H9 (cell line): ENCODE measurements at regions not wholly inside any gene's neighbourhood (a gene's known extent, or its start where the extent isn't known, plus 50 kb on each side); places are given as distances from the start of the nearest gene placed in this dataset.

ENCODE experiments used
- DNase-seq: peaks from one replicate; pipeline ENCODE4 v3.0.0-alpha.2; 2017
- H2AFZ ChIP-seq: one replicate; pipeline ENCODE4 v1.6.1; 2013; ENCODE audit warnings: mild to moderate bottlenecking, low read length, control low read depth, moderate library complexity
- H2AK5ac ChIP-seq: 2 replicates; pipeline ENCODE4 v1.6.1; 2013; ENCODE audit warnings: low read length, control low read depth, mixed read lengths; ENCODE audit not compliant: insufficient read length
- H2BK120ac ChIP-seq: one replicate; pipeline ENCODE4 v1.6.1; 2013; ENCODE audit warnings: low read depth, mild to moderate bottlenecking, low read length, control low read depth, inconsistent platforms; ENCODE audit not compliant: poor library complexity, severe bottlenecking
- H2BK12ac ChIP-seq: 2 replicates; pipeline ENCODE4 v1.6.1; 2013; ENCODE audit warnings: low read length, control low read depth, mixed read lengths, low read depth; ENCODE audit not compliant: insufficient read length
- H2BK15ac ChIP-seq: 2 replicates; pipeline ENCODE4 v1.6.1; 2013; ENCODE audit warnings: low read depth, low read length, control low read depth
- H2BK20ac ChIP-seq: one replicate; pipeline ENCODE4 v1.6.1; 2013; ENCODE audit warnings: low read depth, mild to moderate bottlenecking, low read length, control low read depth, inconsistent platforms; ENCODE audit not compliant: poor library complexity, severe bottlenecking
- H2BK5ac ChIP-seq: 2 replicates; pipeline ENCODE4 v1.6.1; 2013; ENCODE audit warnings: low read length, control low read depth, mixed read lengths; ENCODE audit not compliant: insufficient read length
- H3K14ac ChIP-seq: 2 replicates; pipeline ENCODE4 v1.6.1; 2013; ENCODE audit warnings: low read length, control low read depth; ENCODE audit not compliant: insufficient read depth
- H3K18ac ChIP-seq: 2 replicates; pipeline ENCODE4 v1.6.1; 2013; ENCODE audit warnings: low read depth, mild to moderate bottlenecking, mixed read lengths, low read length, control low read depth; ENCODE audit not compliant: insufficient read length
- H3K23ac ChIP-seq: 2 replicates; pipeline ENCODE4 v1.6.1; 2013; ENCODE audit warnings: low read length, control low read depth, mixed read lengths, low read depth; ENCODE audit not compliant: insufficient read length
- H3K23me2 ChIP-seq: 2 replicates; pipeline ENCODE4 v1.6.1; 2013; ENCODE audit warnings: low read depth, mild to moderate bottlenecking, mixed read lengths, low read length, control low read depth; ENCODE audit not compliant: insufficient read length, poor library complexity, severe bottlenecking
- H3K27ac ChIP-seq: 2 replicates; pipeline ENCODE4 v1.5.1; 2013; ENCODE audit warnings: low read length, control low read depth, mixed read lengths, low read depth; ENCODE audit not compliant: insufficient read length
- H3K27me3 ChIP-seq: 2 replicates; pipeline ENCODE4 v1.6.1; 2013; ENCODE audit warnings: low read length, control low read depth, inconsistent platforms; ENCODE audit not compliant: insufficient read depth
- H3K4ac ChIP-seq: 2 replicates; pipeline ENCODE4 v1.6.1; 2013; ENCODE audit warnings: low read depth, mild to moderate bottlenecking, control low read depth, inconsistent platforms, low read length, moderate library complexity
- H3K4me1 ChIP-seq: 2 replicates; pipeline ENCODE4 v1.6.1; 2013; ENCODE audit warnings: low read length, control low read depth, inconsistent platforms; ENCODE audit not compliant: insufficient read depth
- H3K4me2 ChIP-seq: 2 replicates; pipeline ENCODE4 v1.6.1; 2013; ENCODE audit warnings: low read length, control low read depth, mixed read lengths; ENCODE audit not compliant: insufficient read length, insufficient read depth
- H3K56ac ChIP-seq: 2 replicates; pipeline ENCODE4 v1.6.1; 2013; ENCODE audit warnings: low read depth, mild to moderate bottlenecking, mixed read lengths, low read length, control low read depth; ENCODE audit not compliant: insufficient read length
- H3K79me1 ChIP-seq: 2 replicates; pipeline ENCODE4 v1.6.1; 2013; ENCODE audit warnings: low read depth, mild to moderate bottlenecking, moderate library complexity, low read length, control low read depth, inconsistent platforms; ENCODE audit not compliant: insufficient read depth, poor library complexity, severe bottlenecking
- H3K79me2 ChIP-seq: 2 replicates; pipeline ENCODE4 v1.6.1; 2013; ENCODE audit warnings: low read length, control low read depth, inconsistent platforms; ENCODE audit not compliant: insufficient read depth
- H3K9ac ChIP-seq: 2 replicates; pipeline ENCODE4 v1.6.1; 2013; ENCODE audit warnings: low read length, control low read depth, mixed read lengths; ENCODE audit not compliant: insufficient read length; ENCODE audit errors: extremely low read depth
- H3K9me3 ChIP-seq: one replicate; pipeline ENCODE4 v1.6.1; 2013; ENCODE audit warnings: low read depth, low read length, inconsistent platforms; ENCODE audit not compliant: control insufficient read depth
- H3T11ph ChIP-seq: one replicate; pipeline ENCODE4 v1.6.1; 2013; ENCODE audit warnings: mild to moderate bottlenecking, low read length, control low read depth, inconsistent platforms
- H4K20me1 ChIP-seq: one replicate; pipeline ENCODE4 v1.6.1; 2013; ENCODE audit not compliant: control insufficient read depth, insufficient read length, insufficient read depth
- H4K5ac ChIP-seq: 2 replicates; pipeline ENCODE4 v1.6.1; 2013; ENCODE audit warnings: low read depth, mild to moderate bottlenecking, mixed read lengths, low read length, control low read depth; ENCODE audit not compliant: insufficient read length
- H4K8ac ChIP-seq: replicated peaks from 2 replicates; pipeline ENCODE4 v1.6.1; 2013; ENCODE audit warnings: low read length, control low read depth, mixed read lengths, low read depth; ENCODE audit not compliant: insufficient read length
- H4K91ac ChIP-seq: 2 replicates; pipeline ENCODE4 v1.6.1; 2013; ENCODE audit warnings: low read depth, mild to moderate bottlenecking, moderate library complexity, mixed read lengths, low read length, control low read depth; ENCODE audit not compliant: insufficient read length
- H3K27ac Mint-ChIP-seq, 3 experiments: 2 replicates in 2 of 3; 3 replicates in 1 of 3; pipeline ENCODE4 v1.8.0; 2020 to 2021; ENCODE audit warnings: mixed read lengths in 3 of 3, mild to moderate bottlenecking in 1 of 3, moderate library complexity in 1 of 3
- H3K27me3 Mint-ChIP-seq: 2 replicates; pipeline ENCODE4 v1.8.0; 2021; ENCODE audit warnings: low read depth, mild to moderate bottlenecking, moderate library complexity, mixed read lengths
- H3K36me3 Mint-ChIP-seq, 3 experiments: 2 replicates in 2 of 3; 3 replicates in 1 of 3; pipeline ENCODE4 v1.8.0; 2020 to 2021; ENCODE audit warnings: low read depth in 3 of 3, mixed read lengths in 3 of 3; ENCODE audit not compliant: insufficient read depth in 1 of 3
- H3K4me1 Mint-ChIP-seq, 2 experiments: 2 replicates each; pipeline ENCODE4 v1.8.0; 2020; ENCODE audit warnings: mixed read lengths in 2 of 2
- H3K4me3 Mint-ChIP-seq, 2 experiments: 2 replicates in 1 of 2; 3 replicates in 1 of 2; pipeline ENCODE4 v1.8.0; 2020 to 2021; ENCODE audit warnings: mild to moderate bottlenecking in 2 of 2, mixed read lengths in 2 of 2, moderate library complexity in 1 of 2
- H3K9me3 Mint-ChIP-seq, 2 experiments: 2 replicates in 1 of 2; 3 replicates in 1 of 2; pipeline ENCODE4 v1.8.0; 2020; ENCODE audit warnings: mild to moderate bottlenecking in 2 of 2, mixed read lengths in 2 of 2, moderate library complexity in 1 of 2
- CTCF ChIP-seq: fragments of 200-600 bp; sonication (generic); conservative IDR thresholded peaks from 3 replicates; pipeline ENCODE4 v1.8.0; 2021; ENCODE audit warnings: antibody characterized with exemption, mild to moderate bottlenecking
- WGBS: extraction: QIAGEN DNeasy Blood & Tissue Kit; methylation state at CpG from one replicate; pipeline ENCODE4 v1.1.7; 2013; ENCODE audit warnings: missing lambda C conversion rate, low lambda C conversion rate, mixed read lengths; ENCODE audit not compliant: insufficient read length; ENCODE audit errors: extremely low coverage; 5-methylcytosine and 5-hydroxymethylcytosine counted together

- Mint-ChIP-seq H3K36me3 (peaks cover 0 to 9% (median 0%) of the 10 kb centered on the region in 3 experiments; a peak in 2 of 7 replicates), H3K27ac (peak overlapping the region in 2 of 3 experiments; percentile 45 to 88; a peak in 2 of 7 replicates), H3K9me3 (peaks cover 0 to 8% of the 10 kb centered on the region in 2 experiments; a peak in 2 of 5 replicates), H3K4me1 (peaks cover 22 to 25% of the 10 kb centered on the region in 2 experiments), H3K4me3 (peak overlapping the region in 1 of 2 experiments; percentile 6; a peak in 1 of 5 replicates), H3K27me3 (peaks cover 2% of the 10 kb centered on the region; the same call in 1 of the 2 replicates)
- Histone ChIP-seq H2BK15ac (no peak overlapping the region), H3K14ac (no peak overlapping the region), H2BK20ac (no peak overlapping the region), H3K18ac (no peak overlapping the region), H3T11ph (no peak overlapping the region), H3K4me1 (peaks cover 4% of the 10 kb centered on the region; the same call in 1 of the 2 replicates), H3K9me3 (no peaks in the 10 kb centered on the region), H3K9ac (no peak overlapping the region), H3K23me2 (no peaks in the 10 kb centered on the region), H2BK12ac (no peak overlapping the region), H3K79me2 (no peaks in the 10 kb centered on the region), H3K27ac (no peak overlapping the region), H3K23ac (no peak overlapping the region), H3K4me2 (peak overlapping the region; percentile 24), H2AFZ (no peak overlapping the region), H2BK120ac (no peak overlapping the region), H4K8ac (no peak overlapping the region), H4K91ac (no peak overlapping the region), H2BK5ac (no peak overlapping the region), H3K27me3 (no peaks in the 10 kb centered on the region), H3K79me1 (no peaks in the 10 kb centered on the region), H3K56ac (no peak overlapping the region), H4K20me1 (no peaks in the 10 kb centered on the region), H2AK5ac (no peak overlapping the region), H3K4ac (no peak overlapping the region), H4K5ac (no peak overlapping the region)
- TF ChIP-seq CTCF: no peak
- no CpG with 5 or more reads among the region's 15 CpGs for WGBS
- no peak for DNase-seq
These were observed 77.2 kb upstream of the HS6ST1 start for GRCh38 chr2:128395640-128396499.
